ENCODE measurements at regions not wholly inside any gene's neighbourhood (a gene's known extent, or its start where the extent isn't known, plus 50 kb on each side); places are given as distances from the start of the nearest gene placed in this dataset.
"Not testable (repeated sequence)": the region's sequence is repeated elsewhere in the genome, so short reads cannot be mapped to it uniquely, and the experiment has no call there.

DNA sequence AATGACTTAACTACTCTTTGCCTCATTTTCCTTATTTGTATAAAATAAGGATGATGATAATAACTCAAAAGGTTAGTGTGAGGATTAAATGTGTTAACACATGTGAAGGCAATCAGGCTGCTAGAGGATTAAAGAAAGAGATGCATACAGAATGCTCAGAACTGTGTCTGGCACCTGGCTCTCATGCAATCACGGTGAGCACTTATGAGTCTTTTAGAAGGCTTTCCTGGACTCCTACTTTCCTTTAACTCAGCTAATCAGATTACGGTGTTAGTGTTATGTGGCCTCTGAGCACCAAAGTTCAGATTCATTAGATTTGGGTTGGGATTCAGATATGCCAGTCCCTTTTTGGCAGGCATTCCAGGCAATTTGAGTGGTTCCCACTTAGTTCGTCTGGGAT is 311.6 kb upstream of the USP24 start:
- Mint-ChIP-seq H3K27me3 (ENCODE audit: low read depth) (peaks cover 4% of the 10 kb centered on the region), H3K4me3 (ENCODE audit: low read depth) (no peak overlapping the region), H3K27ac (no peak overlapping the region), H3K36me3 (ENCODE audit: low read depth) (no peaks in the 10 kb centered on the region), H3K4me1 (ENCODE audit: low read depth) (no peaks in the 10 kb centered on the region), H3K9me3 (no peaks in the 10 kb centered on the region)
- intact Hi-C loops (cut with micrococcal nuclease): no loop called here
- no peak for DNase-seq (ENCODE audit: low spot score)

- DNase-seq (ENCODE audit: low spot score): no peak
- Mint-ChIP-seq H3K4me1 (ENCODE audit: low read depth) (no peaks in the 10 kb centered on the region), H3K9me3 (no peaks in the 10 kb centered on the region), H3K27ac (no peak overlapping the region), H3K36me3 (ENCODE audit: low read depth) (no peaks in the 10 kb centered on the region), H3K4me3 (ENCODE audit: low read depth) (no peak overlapping the region), H3K27me3 (ENCODE audit: low read depth) (no peaks in the 10 kb centered on the region)
- intact Hi-C loops (cut with micrococcal nuclease): no loop called here
These were observed 308.8 kb upstream of the USP24 start for GRCh38 chr1:55524006-55524405.

DNA sequence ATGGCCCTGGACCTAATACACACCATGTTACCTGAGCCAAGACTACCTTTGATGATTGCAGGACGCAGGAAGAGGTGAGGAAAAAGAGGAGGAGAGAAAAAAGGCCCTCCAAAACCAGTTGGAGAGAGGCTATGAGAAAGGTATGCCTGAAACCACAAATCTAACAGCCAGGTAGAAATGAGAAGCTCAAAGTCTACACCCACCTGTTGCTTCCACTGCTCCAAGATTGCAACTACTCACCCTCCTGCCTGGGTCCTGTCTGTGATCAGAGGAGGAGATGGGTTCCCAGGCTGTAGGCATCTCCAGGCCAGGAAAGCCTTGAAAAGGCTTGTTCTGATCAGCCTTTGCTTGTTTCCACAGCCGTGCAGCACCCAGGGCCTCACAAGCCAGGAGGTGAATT is 307.8 kb upstream of the USP24 start:
- H3K4me1 Mint-ChIP-seq (ENCODE audit: low read depth): no peaks in the 10 kb centered on the region
- H3K27me3 Mint-ChIP-seq (ENCODE audit: low read depth): no peaks in the 10 kb centered on the region
- no peak overlapping the region for H3K4me3 Mint-ChIP-seq (ENCODE audit: low read depth)
- no peak overlapping the region for H3K27ac Mint-ChIP-seq
- intact Hi-C loops (cut with micrococcal nuclease): no loop called here
- DNase-seq (ENCODE audit: low spot score): no peak
- H3K9me3 Mint-ChIP-seq: no peaks in the 10 kb centered on the region
- no peaks in the 10 kb centered on the region for H3K36me3 Mint-ChIP-seq (ENCODE audit: low read depth)

DNA sequence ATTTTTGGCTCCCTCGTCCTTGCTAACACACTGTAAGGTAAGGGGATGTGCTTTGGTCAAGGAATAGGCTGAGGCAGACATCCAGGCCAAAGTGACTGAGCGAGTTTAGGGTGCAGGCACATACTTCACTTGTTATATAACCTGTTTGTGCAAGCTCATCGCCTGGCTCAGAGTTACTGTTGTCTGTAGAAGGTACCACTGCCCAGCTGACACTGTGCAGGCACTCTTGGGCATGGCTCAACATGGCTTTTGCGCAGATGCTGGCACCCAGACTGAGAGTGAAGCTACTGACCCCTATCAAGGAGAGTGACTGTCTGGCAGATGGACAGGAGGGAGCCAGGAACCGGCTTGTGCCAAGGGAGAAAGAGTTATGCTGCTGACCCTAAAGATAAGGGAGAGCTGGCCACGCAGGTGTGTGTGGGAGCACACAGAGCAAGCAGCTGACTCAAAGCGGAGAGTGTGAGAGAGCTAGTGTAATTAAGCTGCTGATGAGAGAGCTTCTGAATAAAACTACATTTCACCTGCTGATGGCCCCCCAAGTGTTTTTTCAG is 307.3 kb upstream of the USP24 start:
- no peaks in the 10 kb centered on the region for H3K4me1 Mint-ChIP-seq (ENCODE audit: low read depth)
- no peaks in the 10 kb centered on the region for H3K36me3 Mint-ChIP-seq (ENCODE audit: low read depth)
- no peak for DNase-seq (ENCODE audit: low spot score)
- H3K4me3 Mint-ChIP-seq (ENCODE audit: low read depth): no peak overlapping the region
- H3K9me3 Mint-ChIP-seq: no peaks in the 10 kb centered on the region
- intact Hi-C loops (cut with micrococcal nuclease): no loop called here
- H3K27ac Mint-ChIP-seq: no peak overlapping the region
- H3K27me3 Mint-ChIP-seq (ENCODE audit: low read depth): no peaks in the 10 kb centered on the region

DNA sequence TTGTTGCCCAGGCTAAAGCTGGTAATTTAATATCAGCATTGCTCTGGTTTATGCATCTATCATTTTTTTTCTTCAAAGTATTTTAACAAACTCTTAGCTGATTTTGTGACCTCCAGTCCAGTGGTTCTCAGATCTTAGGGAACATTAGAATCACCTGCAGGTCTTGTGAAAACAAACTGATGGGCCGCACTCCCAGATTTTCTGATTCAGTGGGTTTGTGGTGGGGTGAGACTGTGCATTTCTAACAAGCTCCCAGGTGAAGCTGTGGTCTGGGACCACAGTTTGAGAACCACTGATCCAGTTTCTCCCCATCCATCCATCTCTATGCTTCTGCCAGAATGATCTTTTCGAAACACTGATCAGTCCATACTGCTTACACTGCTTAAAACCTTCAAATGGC is 305.7 kb upstream of the USP24 start:
- Mint-ChIP-seq H3K27me3 (ENCODE audit: low read depth) (no peaks in the 10 kb centered on the region), H3K4me3 (ENCODE audit: low read depth) (no peak overlapping the region), H3K27ac (no peak overlapping the region), H3K4me1 (ENCODE audit: low read depth) (no peaks in the 10 kb centered on the region), H3K9me3 (no peaks in the 10 kb centered on the region), H3K36me3 (ENCODE audit: low read depth) (no peaks in the 10 kb centered on the region)
- DNase-seq (ENCODE audit: low spot score): no peak
- intact Hi-C loops (cut with micrococcal nuclease): no loop called here

- Mint-ChIP-seq H3K4me3 (ENCODE audit: low read depth) (no peak overlapping the region), H3K36me3 (ENCODE audit: low read depth) (no peaks in the 10 kb centered on the region), H3K9me3 (no peaks in the 10 kb centered on the region), H3K4me1 (ENCODE audit: low read depth) (no peaks in the 10 kb centered on the region), H3K27me3 (ENCODE audit: low read depth) (no peaks in the 10 kb centered on the region), H3K27ac (no peak overlapping the region)
- no peak for DNase-seq (ENCODE audit: low spot score)
- intact Hi-C loops (cut with micrococcal nuclease): no loop called here
These were observed 304.9 kb upstream of the USP24 start for GRCh38 chr1:55519937-55520683.

DNA sequence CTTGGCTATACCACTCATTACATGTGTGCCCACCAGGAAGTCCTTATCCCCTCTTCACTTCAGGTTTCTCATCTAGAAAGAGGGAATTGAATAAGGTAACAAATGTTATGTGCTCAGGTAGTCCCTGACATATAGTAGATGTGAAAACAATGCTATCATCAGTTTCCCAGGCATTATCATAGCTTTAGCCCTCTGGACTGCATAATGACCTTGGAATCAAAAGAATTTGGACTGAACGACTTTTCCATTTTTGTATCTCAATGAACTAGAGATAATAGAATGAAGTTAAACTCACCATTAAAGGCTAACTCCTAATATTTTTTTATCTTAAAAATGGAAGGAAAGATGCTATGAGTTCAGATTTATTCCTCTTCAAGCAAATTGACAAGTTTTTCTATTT is 304.1 kb upstream of the USP24 start:
- H3K27me3 Mint-ChIP-seq (ENCODE audit: low read depth): no peaks in the 10 kb centered on the region
- no peaks in the 10 kb centered on the region for H3K36me3 Mint-ChIP-seq (ENCODE audit: low read depth)
- intact Hi-C loops (cut with micrococcal nuclease): no loop called here
- no peaks in the 10 kb centered on the region for H3K4me1 Mint-ChIP-seq (ENCODE audit: low read depth)
- H3K27ac Mint-ChIP-seq: no peak overlapping the region
- no peaks in the 10 kb centered on the region for H3K9me3 Mint-ChIP-seq
- no peak for DNase-seq (ENCODE audit: low spot score)
- H3K4me3 Mint-ChIP-seq (ENCODE audit: low read depth): no peak overlapping the region

GRCh38 chr1:55517036-55517435 is 301.9 kb upstream of the USP24 start:
- no peaks in the 10 kb centered on the region for H3K9me3 Mint-ChIP-seq
- H3K27me3 Mint-ChIP-seq (ENCODE audit: low read depth): no peaks in the 10 kb centered on the region
- H3K4me1 Mint-ChIP-seq (ENCODE audit: low read depth): no peaks in the 10 kb centered on the region
- intact Hi-C loops (cut with micrococcal nuclease): no loop called here
- no peaks in the 10 kb centered on the region for H3K36me3 Mint-ChIP-seq (ENCODE audit: low read depth)
- H3K27ac Mint-ChIP-seq: no peak overlapping the region
- H3K4me3 Mint-ChIP-seq (ENCODE audit: low read depth): no peak overlapping the region
- DNase-seq (ENCODE audit: low spot score): no peak

GRCh38 chr1:55514571-55514970 is 299.4 kb upstream of the USP24 start:
- H3K36me3 Mint-ChIP-seq (ENCODE audit: low read depth); intact Hi-C loops (cut with micrococcal nuclease); H3K27ac Mint-ChIP-seq; DNase-seq (ENCODE audit: low spot score); H3K4me3 Mint-ChIP-seq (ENCODE audit: low read depth); H3K27me3 Mint-ChIP-seq (ENCODE audit: low read depth); H3K9me3 Mint-ChIP-seq; H3K4me1 Mint-ChIP-seq (ENCODE audit: low read depth): not testable (repeated sequence)

DNA sequence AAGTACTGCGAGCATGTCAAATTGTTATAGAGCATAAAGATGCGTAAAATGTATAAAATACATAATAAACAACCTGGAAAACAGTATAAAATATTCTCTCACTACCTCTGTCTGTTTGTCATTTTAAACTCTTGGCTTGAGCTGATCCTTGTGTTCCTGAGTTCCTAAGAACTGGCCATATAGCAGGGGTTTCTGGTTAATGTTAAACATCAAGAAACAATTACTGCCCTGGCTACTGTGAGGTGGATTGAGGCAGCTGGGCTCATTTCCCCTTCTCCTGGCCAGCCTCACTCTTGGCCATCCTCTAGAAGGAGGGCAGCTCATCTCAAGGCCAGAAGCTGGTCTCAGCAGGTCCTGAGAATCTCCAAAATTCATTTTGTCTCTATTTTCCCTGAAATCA is 297.3 kb upstream of the USP24 start:
- no peaks in the 10 kb centered on the region for H3K36me3 Mint-ChIP-seq (ENCODE audit: low read depth)
- H3K4me3 Mint-ChIP-seq (ENCODE audit: low read depth): no peak overlapping the region
- H3K27ac Mint-ChIP-seq: no peak overlapping the region
- no peaks in the 10 kb centered on the region for H3K9me3 Mint-ChIP-seq
- no peaks in the 10 kb centered on the region for H3K4me1 Mint-ChIP-seq (ENCODE audit: low read depth)
- intact Hi-C loops (cut with micrococcal nuclease): no loop called here
- H3K27me3 Mint-ChIP-seq (ENCODE audit: low read depth): peaks cover 2% of the 10 kb centered on the region
- no peak for DNase-seq (ENCODE audit: low spot score)

GRCh38 chr1:55507578-55507931 is 292.4 kb upstream of the USP24 start:
- no peak overlapping the region for H3K27ac Mint-ChIP-seq
- H3K27me3 Mint-ChIP-seq (ENCODE audit: low read depth): peaks cover 2% of the 10 kb centered on the region
- H3K4me1 Mint-ChIP-seq (ENCODE audit: low read depth): no peaks in the 10 kb centered on the region
- H3K4me3 Mint-ChIP-seq (ENCODE audit: low read depth): no peak overlapping the region
- H3K36me3 Mint-ChIP-seq (ENCODE audit: low read depth): no peaks in the 10 kb centered on the region
- H3K9me3 Mint-ChIP-seq: no peaks in the 10 kb centered on the region
- intact Hi-C loops (cut with micrococcal nuclease): no loop called here
- DNase-seq (ENCODE audit: low spot score): no peak

GRCh38 chr1:55506740-55507577 is 291.8 kb upstream of the USP24 start:
- no peak overlapping the region for H3K4me3 Mint-ChIP-seq (ENCODE audit: low read depth)
- H3K27ac Mint-ChIP-seq: no peak overlapping the region

GRCh38 chr1:55505326-55505725 is 290.2 kb upstream of the USP24 start:
- Mint-ChIP-seq H3K4me1 (ENCODE audit: low read depth) (no peaks in the 10 kb centered on the region), H3K27ac (no peak overlapping the region)

More at GRCh38 chr1:55506740-55507577, 291.8 kb upstream of the USP24 start:
- H3K36me3 Mint-ChIP-seq (ENCODE audit: low read depth): no peaks in the 10 kb centered on the region
- no peaks in the 10 kb centered on the region for H3K4me1 Mint-ChIP-seq (ENCODE audit: low read depth)
- peaks cover 2% of the 10 kb centered on the region for H3K27me3 Mint-ChIP-seq (ENCODE audit: low read depth)
- H3K9me3 Mint-ChIP-seq: no peaks in the 10 kb centered on the region
- intact Hi-C loops (cut with micrococcal nuclease): no loop called here
- DNase-seq (ENCODE audit: low spot score): no peak

More at GRCh38 chr1:55505326-55505725, 290.2 kb upstream of the USP24 start:
- no peaks in the 10 kb centered on the region for H3K9me3 Mint-ChIP-seq
- no peak overlapping the region for H3K4me3 Mint-ChIP-seq (ENCODE audit: low read depth)
- intact Hi-C loops (cut with micrococcal nuclease): no loop called here
- H3K27me3 Mint-ChIP-seq (ENCODE audit: low read depth): peaks cover 2% of the 10 kb centered on the region
- H3K36me3 Mint-ChIP-seq (ENCODE audit: low read depth): no peaks in the 10 kb centered on the region
- DNase-seq (ENCODE audit: low spot score): no peak
